ENCODE measurements at regions not wholly inside any gene's neighbourhood (a gene's known extent, or its start where the extent isn't known, plus 50 kb on each side); places are given as distances from the start of the nearest gene placed in this dataset.

DNA sequence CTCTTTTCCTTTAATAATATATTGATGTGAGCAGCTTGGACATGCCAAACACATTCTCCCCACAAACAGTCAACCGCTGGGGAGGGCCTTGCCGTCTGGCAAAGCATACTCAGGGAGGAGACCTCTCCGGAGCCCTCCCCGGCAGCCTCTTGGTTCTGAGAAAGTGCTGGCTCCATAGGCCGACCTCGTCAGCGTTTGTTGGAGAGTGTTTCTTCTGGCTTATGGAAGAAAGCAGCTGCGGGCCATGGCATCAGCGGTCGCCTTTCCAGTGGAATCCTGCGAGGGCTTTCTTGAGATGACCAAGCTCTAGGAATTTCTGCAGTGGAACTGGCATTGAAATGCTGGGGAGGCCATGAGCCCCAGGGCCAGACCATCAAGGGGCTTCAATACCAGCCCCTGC is 405.7 kb upstream of the IRX4 start:
- DNase-seq, result no peak

- DNase-seq, result no peak
Observed at GRCh38 chr5:2286250-2286649, 403.5 kb upstream of the IRX4 start.

- DNase-seq, result no peak
Observed at GRCh38 chr5:2284678-2285077, 402.0 kb upstream of the IRX4 start.

DNA sequence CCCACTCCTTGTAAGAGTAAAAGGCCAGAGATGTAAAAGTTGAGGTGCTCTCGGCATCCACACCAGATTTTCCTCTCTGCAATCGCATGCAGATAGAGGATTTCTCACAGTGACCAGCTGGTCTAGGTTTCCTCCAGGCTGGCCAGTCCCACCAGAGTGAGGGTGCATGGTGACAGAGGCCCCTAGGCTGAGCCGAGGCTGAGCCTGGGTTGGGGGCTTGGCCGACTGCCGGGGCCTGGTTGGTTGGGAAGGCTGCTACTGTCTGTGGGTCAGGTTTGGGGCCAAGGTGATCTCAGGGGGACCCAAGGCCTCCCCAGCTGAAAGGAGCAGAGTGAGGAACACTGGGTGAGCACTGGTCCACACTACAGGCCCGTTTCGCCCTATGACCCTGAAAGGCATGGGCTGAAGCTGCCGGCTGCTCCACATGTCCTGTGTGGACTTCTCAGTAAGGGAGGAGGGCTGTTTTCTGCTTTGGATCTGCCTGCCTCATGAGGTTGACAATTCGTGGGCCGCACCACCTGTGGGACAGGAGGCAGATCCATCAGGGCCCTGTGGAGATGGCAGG is 400.8 kb upstream of the IRX4 start:
- DNase-seq, result no peak

DNA sequence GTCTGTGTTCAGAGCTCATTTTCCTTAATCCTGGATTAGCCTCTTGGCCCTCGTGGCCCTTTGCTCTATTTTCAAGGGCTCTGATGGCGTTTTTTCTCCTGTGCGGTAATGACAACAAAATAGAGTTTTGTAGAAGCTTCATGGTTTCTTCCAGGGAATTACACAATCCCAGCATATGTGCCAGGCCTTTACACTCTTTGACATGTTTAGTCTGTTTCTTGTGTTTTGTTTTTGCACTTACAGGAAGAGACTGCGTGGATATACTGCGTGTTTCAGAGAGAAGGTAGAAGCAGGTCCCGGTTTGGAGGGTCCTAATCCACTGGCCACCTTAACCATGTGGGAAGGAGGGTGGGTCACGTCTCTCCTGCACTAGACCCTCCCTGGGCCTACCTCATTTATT is 400.2 kb upstream of the IRX4 start:
- DNase-seq, result no peak

- DNase-seq, result no peak
Observed at GRCh38 chr5:2282034-2282690, 399.4 kb upstream of the IRX4 start.

GRCh38 chr5:2281446-2281845 is 398.7 kb upstream of the IRX4 start:
- DNase-seq, result no peak

DNA sequence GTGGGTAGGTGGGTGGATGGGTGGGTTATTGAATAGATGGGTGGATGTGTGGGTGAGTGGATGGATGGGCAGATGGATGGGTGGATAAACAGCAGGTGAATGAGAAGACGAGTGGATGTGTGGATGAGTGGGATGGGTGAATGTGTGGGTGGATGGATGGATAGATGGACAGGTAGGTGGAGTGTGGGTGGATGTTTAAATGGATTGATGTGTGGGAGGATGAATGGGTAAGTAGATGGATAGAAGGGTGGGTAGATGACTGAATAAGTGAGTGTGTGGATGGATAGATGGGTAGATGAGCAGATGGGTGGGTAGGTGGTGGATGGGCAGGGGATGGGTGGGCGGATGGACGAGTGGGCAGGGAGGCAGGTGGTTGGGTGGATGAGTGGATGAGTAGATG is 397.6 kb upstream of the IRX4 start:
- DNase-seq, result no peak

DNA sequence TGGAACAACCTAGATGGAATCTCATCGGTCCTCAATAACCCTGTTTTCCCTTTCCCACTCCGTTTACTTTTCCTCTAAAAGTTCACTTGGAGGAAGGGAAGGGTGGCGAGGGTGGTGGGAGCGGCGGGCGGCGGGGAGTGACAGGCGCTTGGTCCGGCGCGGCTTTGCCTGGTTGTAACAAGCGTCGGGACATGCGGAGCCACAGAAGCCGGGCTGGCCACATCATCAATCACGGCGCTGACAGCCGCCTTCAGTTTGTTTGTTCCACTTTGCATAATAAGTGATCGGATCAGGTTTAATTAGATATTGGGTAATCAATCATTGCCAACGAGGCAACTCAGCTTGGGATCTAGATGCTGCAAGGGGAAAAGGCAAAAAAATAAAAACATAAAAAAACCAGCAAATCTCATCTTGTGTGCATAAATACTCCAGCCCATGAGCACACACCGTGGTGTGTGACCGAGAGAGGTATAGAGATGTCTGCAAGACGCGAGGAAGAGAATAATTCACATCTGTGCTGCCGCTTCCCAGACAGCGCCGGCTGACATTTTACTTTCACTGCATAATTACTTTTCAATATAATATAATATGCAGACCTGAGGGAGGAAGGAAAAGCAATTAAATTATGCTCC is 396.2 kb upstream of the IRX4 start:
- no peak for DNase-seq

DNA sequence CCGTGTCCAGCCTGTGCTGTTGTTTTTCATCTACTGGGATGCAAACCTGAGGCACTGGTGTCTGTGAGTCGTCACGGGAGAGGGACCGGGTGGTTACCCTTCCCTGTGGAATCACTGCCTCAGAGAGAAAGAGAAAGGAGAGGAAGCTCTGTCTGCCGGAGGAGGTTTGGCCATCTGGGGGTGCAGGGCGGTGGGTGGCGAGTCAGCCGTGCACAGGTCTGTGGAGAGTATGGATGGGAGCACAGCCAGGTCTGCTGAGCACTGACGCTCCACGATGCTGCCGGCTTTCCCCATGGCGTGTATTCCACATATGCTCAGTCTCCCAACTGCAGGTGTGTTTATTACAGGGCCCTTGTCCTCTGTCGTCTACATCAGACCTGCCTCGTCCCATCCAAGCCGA is 395.2 kb upstream of the IRX4 start:
- DNase-seq, result no peak

DNA sequence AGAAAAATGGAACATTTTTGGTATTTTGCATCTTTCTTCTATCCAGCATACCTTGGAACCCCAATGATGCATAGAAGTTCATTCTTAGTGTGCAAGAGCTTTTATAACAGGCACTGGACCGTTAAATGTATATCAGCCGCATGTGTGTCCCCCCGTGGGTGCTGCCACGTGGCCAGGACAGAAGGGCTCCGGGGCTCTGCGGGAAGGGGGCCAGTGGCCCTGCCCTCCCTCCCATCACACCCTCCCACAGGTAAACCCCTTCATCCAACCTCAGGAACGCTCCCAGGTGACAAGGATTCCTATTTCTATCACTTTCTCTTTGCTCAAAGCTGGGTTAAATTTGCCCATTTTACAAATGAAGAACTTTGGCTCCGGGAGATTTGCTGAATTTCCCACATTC is 393.4 kb upstream of the IRX4 start:
- no peak for DNase-seq

DNA sequence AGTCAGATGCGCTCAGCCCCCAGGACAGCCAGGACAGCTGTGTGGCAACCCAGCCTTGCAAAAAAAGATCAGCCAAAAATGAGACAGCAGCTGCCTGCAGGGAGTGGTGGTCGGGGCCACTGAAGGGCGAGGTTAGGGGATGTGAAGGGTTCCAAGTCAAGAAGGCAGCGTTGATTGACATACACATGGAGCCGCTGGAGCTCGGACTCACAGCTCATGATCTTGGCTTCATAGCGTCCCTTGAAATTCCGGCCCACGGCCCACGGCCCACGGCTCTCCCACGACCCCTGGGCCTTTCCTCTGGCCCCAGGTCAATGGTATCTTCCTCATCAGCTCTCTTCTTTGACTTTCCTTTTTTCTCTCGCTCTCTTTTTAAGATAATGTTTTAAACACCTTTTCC is 390.0 kb upstream of the IRX4 start:
- DNase-seq, result no peak

DNA sequence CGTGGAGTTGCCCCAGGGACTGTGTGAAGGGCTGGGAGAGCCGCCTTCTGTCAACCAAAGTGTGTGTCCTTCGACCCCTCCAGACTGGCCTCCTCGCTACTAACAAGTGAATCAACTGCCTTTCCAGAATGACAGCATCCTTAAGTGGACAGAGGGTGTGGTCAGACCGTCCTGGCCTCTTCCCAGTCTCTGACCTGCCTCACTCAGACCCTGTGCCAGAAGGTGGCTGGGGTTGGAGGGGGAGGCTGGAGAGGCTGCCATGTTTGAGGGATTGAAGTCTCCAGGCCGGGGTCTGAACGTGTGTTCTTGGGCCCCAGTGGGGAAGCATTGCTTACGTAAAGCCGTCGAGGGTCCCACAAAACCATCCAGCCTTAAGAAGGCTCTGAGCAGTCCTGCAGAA is 389.3 kb upstream of the IRX4 start:
- no peak for DNase-seq

DNA sequence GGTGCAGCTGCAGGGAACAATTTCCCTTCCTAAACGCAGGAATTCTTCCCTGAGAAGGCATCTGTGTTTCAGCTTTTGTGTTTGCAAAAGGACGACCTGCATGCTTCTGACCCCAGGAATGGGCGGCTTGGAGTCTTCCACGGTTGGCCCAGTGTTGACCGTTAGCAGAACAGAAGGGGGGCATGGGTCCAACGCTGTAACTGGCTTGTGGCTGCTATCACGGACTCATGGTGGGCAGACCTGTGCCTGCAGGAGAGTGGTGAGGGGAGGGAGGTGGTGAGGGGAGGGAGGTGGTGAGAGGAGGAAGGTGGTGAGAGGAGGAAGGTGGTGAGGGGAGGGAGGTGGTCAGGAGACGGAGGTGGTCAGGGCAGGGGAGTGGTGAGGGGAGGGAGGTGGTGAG is 388.6 kb upstream of the IRX4 start:
- DNase-seq, result no peak

- DNase-seq, result no peak
Observed at GRCh38 chr5:2270467-2270866, 387.7 kb upstream of the IRX4 start.

GRCh38 chr5:2269656-2270055 is 386.9 kb upstream of the IRX4 start:
- no peak for DNase-seq

DNA sequence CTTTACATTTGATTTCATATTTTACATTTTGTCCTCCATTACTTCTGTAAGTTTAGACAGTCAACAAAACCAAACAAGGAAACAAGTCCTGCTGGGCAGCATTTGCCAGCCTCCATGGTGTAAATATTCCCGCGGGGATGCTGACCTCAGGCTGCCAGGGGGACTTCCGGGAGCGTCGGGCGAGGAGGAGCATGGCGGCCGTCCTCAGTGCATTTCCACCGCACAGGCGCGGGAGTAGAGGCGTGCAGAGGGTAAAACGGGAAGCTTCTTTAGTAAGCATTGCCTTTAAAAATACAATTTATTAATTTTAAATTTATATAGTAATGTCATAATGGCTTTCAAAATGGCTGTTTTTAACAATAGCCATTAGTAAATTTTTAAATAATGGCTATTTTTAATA is 385.3 kb upstream of the IRX4 start:
- no peak for DNase-seq

DNA sequence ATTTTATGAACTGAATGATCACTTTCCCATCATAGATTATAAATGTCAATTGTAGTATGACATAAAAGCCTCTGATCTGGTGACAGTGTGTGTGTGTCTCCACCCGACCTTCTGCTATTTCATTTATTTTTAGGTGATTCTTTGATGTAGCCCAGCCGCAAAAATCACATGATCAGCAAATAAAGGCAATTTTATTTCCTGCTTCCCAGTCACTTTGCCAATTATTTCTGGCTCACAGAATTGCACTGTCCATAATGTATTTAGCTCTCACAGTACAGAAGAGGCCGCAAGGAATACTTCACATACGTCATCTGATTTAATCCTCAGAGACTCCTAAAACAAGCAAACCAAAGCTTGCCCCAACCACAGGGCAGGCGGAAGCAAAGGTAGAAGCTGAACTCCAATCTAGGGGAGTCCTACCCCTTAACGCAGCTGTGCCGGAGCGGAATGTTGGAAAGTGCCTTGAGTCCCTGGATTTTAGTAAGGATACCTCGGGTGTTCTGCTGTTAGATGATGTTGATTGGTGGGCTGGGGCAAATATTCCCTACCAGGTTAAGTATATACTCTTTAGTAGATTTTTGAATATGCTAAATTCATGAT is 384.0 kb upstream of the IRX4 start:
- no peak for DNase-seq

DNA sequence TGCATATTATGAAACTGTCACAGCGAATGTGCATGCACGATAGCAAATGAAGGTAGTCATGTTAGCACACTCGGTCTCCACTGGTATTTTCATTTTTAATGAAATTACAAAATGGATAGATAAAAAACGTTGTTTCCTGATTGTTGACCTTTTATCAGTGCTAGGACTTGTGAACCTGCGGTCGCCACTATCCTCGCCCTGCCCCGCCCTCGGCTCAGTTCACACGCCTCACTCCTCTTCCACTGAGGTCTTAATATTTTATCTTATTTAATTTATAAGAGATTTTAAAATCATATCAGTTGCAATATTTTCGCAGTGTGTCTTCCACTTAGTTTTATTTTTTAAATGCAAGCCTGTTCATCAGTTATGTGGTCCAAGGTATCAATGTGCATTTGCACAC is 382.6 kb upstream of the IRX4 start:
- DNase-seq, result no peak

DNA sequence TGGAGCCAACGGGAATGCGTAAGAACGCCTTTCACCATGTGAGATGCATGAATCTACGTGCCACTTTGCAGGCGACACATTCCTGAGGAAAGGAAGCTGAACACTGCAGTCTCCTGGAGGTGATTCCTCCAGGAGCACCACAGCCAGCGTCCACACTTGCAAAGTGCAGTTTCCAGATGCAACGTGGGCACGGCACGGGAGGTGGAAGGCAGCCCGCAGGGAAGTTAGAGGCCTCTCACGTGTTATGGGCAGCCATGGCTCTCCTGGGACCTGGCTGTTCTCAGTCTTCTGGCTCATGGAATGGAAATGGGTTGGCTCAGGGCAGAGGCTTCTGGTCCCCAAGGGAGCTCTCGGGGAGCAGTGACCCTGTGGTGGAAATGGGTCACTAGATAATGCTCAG is 381.0 kb upstream of the IRX4 start:
- DNase-seq, result no peak

DNA sequence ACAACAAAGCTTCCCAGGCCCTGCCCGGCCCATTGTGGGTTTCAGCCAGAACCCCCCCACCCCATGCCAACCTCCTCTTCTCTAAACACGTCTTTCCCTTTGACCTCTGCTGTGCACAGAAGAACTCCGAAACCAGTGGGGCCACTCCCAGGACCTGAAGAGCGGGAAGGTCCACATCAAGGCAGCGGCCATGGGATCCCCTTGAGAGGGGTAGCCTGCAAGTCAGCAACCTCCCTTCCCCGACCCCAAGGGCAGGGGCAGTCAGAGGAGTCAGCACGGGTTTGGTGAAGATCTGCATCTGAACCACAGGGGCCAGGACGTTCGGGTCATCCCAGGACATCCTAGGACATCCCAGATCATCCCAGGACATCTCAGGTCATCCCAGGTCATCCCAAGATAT is 379.9 kb upstream of the IRX4 start:
- no peak for DNase-seq

GRCh38 chr5:2261004-2261703 is 378.4 kb upstream of the IRX4 start:
- no peak for DNase-seq

All from right kidney (tissue), 1 donor.